HEK293T (cell line): ENCODE measurements at regions not wholly inside any gene's neighbourhood (a gene's known extent, or its start where the extent isn't known, plus 50 kb on each side); places are given as distances from the start of the nearest gene placed in this dataset.

Experiments used
- ARNT ChIP-seq: fragments of 450-650 bp; IDR thresholded peaks from 2 replicates; pipeline ENCODE4 v1.6.1; 2017; ENCODE audit warnings: mild to moderate bottlenecking
- FOXK2 ChIP-seq: fragments of 450-650 bp; IDR thresholded peaks from 2 replicates; pipeline ENCODE4 v1.6.1; 2016; ENCODE audit warnings: mild to moderate bottlenecking
- FOXM1 ChIP-seq: fragments of 450-650 bp; IDR thresholded peaks from 2 replicates; pipeline ENCODE4 v1.6.1; 2017; ENCODE audit warnings: mild to moderate bottlenecking, borderline replicate concordance
- HDGF ChIP-seq: fragments of 450-650 bp; IDR thresholded peaks from 2 replicates; pipeline ENCODE4 v1.6.1; 2017; ENCODE audit warnings: antibody characterized with exemption, borderline replicate concordance
- PKNOX1 ChIP-seq: fragments of 450-650 bp; IDR thresholded peaks from 2 replicates; pipeline ENCODE4 v1.6.1; 2016
- SP1 ChIP-seq: fragments of 450-650 bp; IDR thresholded peaks from 2 replicates; pipeline ENCODE4 v1.6.1; 2017
- SUZ12 ChIP-seq: fragments of 450-650 bp; IDR thresholded peaks from 2 replicates; pipeline ENCODE4 v1.6.1; 2016; ENCODE audit warnings: mild to moderate bottlenecking

- TF ChIP-seq SP1 (no peak), FOXM1 (no peak), SUZ12 (no peak), HDGF (no peak), FOXK2 (no peak), ARNT (no peak), PKNOX1 (no peak)
Measured at GRCh38 chr11:95545116-95545875, 244.3 kb downstream of the FAM76B start.
